ENCODE measurements at regions not wholly inside any gene's neighbourhood (a gene's known extent, or its start where the extent isn't known, plus 50 kb on each side); places are given as distances from the start of the nearest gene placed in this dataset.

DNA sequence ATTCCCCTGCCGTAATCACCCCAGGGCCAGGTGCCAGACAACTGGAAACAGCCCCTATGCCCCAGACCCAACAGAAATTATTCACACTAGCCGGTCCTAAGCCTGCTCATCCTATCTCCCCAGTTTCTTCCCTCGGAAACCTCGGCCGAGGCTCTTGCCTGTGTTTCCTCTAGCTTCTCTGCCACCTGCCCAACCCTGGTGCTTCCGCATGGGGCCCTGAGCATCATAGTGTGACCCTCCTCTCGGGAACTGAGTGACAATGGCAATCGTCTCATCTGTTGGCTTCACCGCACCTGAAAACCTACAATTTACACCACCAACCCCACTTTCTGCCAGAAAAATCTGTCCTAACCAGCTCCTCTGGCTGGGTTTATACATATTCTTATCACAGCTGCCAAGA, 257.3 kb downstream of the SOD2 start:
- CTCF ChIA-PET: no interaction called here
- TF ChIP-seq ZNF37A (tag by site-specific recombination; IDR thresholded peaks at IDR 0.05): no peak
- no peak for TF ChIP-seq ZNF843 (tag by site-specific recombination; IDR thresholded peaks at IDR 0.05)
- TF ChIP-seq, protein P1, sequence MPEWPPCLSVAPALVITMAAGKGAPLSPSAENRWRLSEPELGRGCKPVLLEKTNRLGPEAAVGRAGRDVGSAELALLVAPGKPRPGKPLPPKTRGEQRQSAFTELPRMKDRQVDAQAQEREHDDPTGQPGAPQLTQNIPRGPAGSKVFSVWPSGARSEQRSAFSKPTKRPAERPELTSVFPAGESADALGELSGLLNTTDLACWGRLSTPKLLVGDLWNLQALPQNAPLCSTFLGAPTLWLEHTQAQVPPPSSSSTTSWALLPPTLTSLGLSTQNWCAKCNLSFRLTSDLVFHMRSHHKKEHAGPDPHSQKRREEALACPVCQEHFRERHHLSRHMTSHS (tag by site-specific recombination; IDR thresholded peaks at IDR 0.05): no peak
- no peak for TF ChIP-seq ZNF169 (tag by site-specific recombination; IDR thresholded peaks at IDR 0.05)
- TF ChIP-seq ZNF544 (tag by site-specific recombination; IDR thresholded peaks at IDR 0.05): no peak
- TF ChIP-seq ZNF239 (tag by site-specific recombination; IDR thresholded peaks at IDR 0.05): no peak
- TF ChIP-seq ZNF423 (tag by site-specific recombination; IDR thresholded peaks at IDR 0.05): no peak
- TF ChIP-seq MYNN (tag by site-specific recombination; IDR thresholded peaks at IDR 0.05; ENCODE audit: borderline replicate concordance): no peak
- no peak for TF ChIP-seq ZNF121 (tag by site-specific recombination; IDR thresholded peaks at IDR 0.05)
- TF ChIP-seq ZNF366 (tag by site-specific recombination; conservative IDR thresholded peaks at IDR 0.05): no peak
- TF ChIP-seq REPIN1 (tag by site-specific recombination; IDR thresholded peaks at IDR 0.05; ENCODE audit: low read depth): no peak
- no peak for TF ChIP-seq ZNF561 (tag by site-specific recombination; IDR thresholded peaks at IDR 0.05; ENCODE audit: borderline replicate concordance)
- TF ChIP-seq, protein P2, sequence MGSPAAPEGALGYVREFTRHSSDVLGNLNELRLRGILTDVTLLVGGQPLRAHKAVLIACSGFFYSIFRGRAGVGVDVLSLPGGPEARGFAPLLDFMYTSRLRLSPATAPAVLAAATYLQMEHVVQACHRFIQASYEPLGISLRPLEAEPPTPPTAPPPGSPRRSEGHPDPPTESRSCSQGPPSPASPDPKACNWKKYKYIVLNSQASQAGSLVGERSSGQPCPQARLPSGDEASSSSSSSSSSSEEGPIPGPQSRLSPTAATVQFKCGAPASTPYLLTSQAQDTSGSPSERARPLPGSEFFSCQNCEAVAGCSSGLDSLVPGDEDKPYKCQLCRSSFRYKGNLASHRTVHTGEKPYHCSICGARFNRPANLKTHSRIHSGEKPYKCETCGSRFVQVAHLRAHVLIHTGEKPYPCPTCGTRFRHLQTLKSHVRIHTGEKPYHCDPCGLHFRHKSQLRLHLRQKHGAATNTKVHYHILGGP (tag by site-specific recombination; IDR thresholded peaks at IDR 0.05): no peak
- no peak for TF ChIP-seq YY2 (tag by site-specific recombination; IDR thresholded peaks at IDR 0.05)
- TF ChIP-seq ZFP37 (tag by site-specific recombination; IDR thresholded peaks at IDR 0.05): no peak
- no peak for TF ChIP-seq ZBTB48 (tag by site-specific recombination; IDR thresholded peaks at IDR 0.05)
- no peak for TF ChIP-seq ZNF19 (tag by site-specific recombination; IDR thresholded peaks at IDR 0.05; ENCODE audit: low read depth)
- TF ChIP-seq ZFP3 (tag by site-specific recombination; IDR thresholded peaks at IDR 0.05; ENCODE audit: low read depth): no peak
- TF ChIP-seq ZNF350 (tag by site-specific recombination; IDR thresholded peaks at IDR 0.05): no peak
- TF ChIP-seq GLI4 (tag by site-specific recombination; IDR thresholded peaks at IDR 0.05): no peak
- no peaks in the 10 kb centered on the region for H3K36me3 ChIP-seq (ENCODE audit: control insufficient read depth in 2 of 2, insufficient read depth in 1 of 2, low read length in 2 of 2)
- no peaks in the 10 kb centered on the region for H3K9me3 ChIP-seq (ENCODE audit: control insufficient read depth, insufficient read depth, low read depth, low read length)
- H3K27ac ChIP-seq (ENCODE audit: extremely low read depth, low read depth, low read length): no peak overlapping the region
- POLR2A ChIA-PET: no interaction called here
- no peak overlapping the region for H3K4me3 ChIP-seq (ENCODE audit: low read depth, low read length)
- H3K4me1 ChIP-seq (ENCODE audit: control insufficient read depth, insufficient read depth, low read length): no peaks in the 10 kb centered on the region

DNA sequence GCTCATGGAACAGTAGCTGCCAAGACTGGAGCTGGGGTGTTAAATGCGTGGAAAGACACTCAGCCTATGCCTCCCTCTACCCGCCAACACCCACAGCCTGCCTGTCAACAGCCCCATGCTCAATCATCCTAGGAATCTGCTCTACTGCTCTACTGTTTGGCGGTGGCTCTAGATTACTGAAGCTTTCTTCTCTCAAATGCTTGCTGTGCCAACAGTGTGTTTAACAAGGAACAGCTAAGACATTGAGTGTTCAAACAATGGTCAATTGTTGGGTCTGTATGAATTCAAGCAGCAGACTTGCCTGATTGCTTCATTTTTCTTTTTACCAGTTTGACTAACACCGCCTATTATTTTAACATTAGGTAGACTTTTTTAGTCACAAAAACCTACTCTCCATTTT, 258.6 kb downstream of the SOD2 start:
- H3K27ac ChIP-seq (ENCODE audit: extremely low read depth, low read depth, low read length): no peak overlapping the region
- H3K36me3 ChIP-seq (ENCODE audit: control insufficient read depth in 2 of 2, insufficient read depth in 1 of 2, low read length in 2 of 2): no peaks in the 10 kb centered on the region
- H3K9me3 ChIP-seq (ENCODE audit: control insufficient read depth, insufficient read depth, low read depth, low read length): no peaks in the 10 kb centered on the region
- no peak overlapping the region for H3K4me3 ChIP-seq (ENCODE audit: low read depth, low read length)
- no peaks in the 10 kb centered on the region for H3K4me1 ChIP-seq (ENCODE audit: control insufficient read depth, insufficient read depth, low read length)
- POLR2A ChIA-PET: no interaction called here
- CTCF ChIA-PET: no interaction called here
- TF ChIP-seq, protein P3, sequence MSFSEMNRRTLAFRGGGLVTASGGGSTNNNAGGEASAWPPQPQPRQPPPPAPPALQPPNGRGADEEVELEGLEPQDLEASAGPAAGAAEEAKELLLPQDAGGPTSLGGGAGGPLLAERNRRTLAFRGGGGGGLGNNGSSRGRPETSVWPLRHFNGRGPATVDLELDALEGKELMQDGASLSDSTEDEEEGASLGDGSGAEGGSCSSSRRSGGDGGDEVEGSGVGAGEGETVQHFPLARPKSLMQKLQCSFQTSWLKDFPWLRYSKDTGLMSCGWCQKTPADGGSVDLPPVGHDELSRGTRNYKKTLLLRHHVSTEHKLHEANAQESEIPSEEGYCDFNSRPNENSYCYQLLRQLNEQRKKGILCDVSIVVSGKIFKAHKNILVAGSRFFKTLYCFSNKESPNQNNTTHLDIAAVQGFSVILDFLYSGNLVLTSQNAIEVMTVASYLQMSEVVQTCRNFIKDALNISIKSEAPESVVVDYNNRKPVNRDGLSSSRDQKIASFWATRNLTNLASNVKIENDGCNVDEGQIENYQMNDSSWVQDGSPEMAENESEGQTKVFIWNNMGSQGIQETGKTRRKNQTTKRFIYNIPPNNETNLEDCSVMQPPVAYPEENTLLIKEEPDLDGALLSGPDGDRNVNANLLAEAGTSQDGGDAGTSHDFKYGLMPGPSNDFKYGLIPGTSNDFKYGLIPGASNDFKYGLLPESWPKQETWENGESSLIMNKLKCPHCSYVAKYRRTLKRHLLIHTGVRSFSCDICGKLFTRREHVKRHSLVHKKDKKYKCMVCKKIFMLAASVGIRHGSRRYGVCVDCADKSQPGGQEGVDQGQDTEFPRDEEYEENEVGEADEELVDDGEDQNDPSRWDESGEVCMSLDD (tag by site-specific recombination; IDR thresholded peaks at IDR 0.05): no peak
- TF ChIP-seq, protein P4, sequence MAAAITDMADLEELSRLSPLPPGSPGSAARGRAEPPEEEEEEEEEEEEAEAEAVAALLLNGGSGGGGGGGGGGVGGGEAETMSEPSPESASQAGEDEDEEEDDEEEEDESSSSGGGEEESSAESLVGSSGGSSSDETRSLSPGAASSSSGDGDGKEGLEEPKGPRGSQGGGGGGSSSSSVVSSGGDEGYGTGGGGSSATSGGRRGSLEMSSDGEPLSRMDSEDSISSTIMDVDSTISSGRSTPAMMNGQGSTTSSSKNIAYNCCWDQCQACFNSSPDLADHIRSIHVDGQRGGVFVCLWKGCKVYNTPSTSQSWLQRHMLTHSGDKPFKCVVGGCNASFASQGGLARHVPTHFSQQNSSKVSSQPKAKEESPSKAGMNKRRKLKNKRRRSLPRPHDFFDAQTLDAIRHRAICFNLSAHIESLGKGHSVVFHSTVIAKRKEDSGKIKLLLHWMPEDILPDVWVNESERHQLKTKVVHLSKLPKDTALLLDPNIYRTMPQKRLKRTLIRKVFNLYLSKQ (tag by site-specific recombination; IDR thresholded peaks at IDR 0.05; ENCODE audit: borderline replicate concordance): no peak
- TF ChIP-seq ZNF670 (tag by site-specific recombination; IDR thresholded peaks at IDR 0.05; ENCODE audit: low read depth): no peak
- no peak for TF ChIP-seq ZNF843 (tag by site-specific recombination; IDR thresholded peaks at IDR 0.05)
- TF ChIP-seq REPIN1 (tag by site-specific recombination; IDR thresholded peaks at IDR 0.05; ENCODE audit: low read depth): no peak
- no peak for TF ChIP-seq ZNF791 (tag by site-specific recombination; IDR thresholded peaks at IDR 0.05)
- TF ChIP-seq ZNF777 (tag by site-specific recombination; IDR thresholded peaks at IDR 0.05; ENCODE audit: borderline replicate concordance): no peak
- no peak for TF ChIP-seq ZNF211 (tag by site-specific recombination; IDR thresholded peaks at IDR 0.05; ENCODE audit: low read depth)
- no peak for TF ChIP-seq ZNF266 (tag by site-specific recombination; IDR thresholded peaks at IDR 0.05; ENCODE audit: low read depth)
- TF ChIP-seq ZNF175 (tag by site-specific recombination; IDR thresholded peaks at IDR 0.05): no peak
- no peak for TF ChIP-seq OVOL3 (tag by site-specific recombination; IDR thresholded peaks at IDR 0.05)
- no peak for TF ChIP-seq ZNF48 (tag by site-specific recombination; IDR thresholded peaks at IDR 0.05)
- no peak for TF ChIP-seq ZSCAN16 (tag by site-specific recombination; IDR thresholded peaks at IDR 0.05)
- no peak for TF ChIP-seq ZNF658 (tag by site-specific recombination; IDR thresholded peaks at IDR 0.05)

Measured in HEK293 (cell line).